ENCODE measurements at regions not wholly inside any gene's neighbourhood (a gene's known extent, or its start where the extent isn't known, plus 50 kb on each side); places are given as distances from the start of the nearest gene placed in this dataset.

DNA sequence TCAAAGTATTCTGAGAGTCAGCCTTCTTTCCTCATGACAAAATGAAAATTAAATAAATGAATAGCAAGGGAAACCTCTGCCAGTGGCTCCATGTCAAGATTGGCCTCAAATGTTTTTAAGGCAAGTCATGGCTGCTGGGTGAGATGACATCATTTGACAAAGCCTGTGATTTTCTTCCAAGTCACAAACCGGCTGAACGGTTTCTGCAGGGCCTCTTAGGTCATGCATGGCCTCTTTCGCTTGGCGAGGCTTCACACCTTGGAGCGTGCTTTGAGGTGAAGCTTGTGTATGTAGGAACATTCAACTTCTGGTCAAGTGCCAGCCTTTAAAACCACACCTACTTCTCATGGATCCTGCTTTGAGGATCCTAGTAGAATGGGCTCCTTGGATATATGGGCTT is 161.0 kb upstream of the ZNF618 start:
- H3K14ac ChIP-seq (ENCODE audit: low read length in 2 of 2): no peak overlapping the region
- no peak overlapping the region for H2BK120ac ChIP-seq (ENCODE audit: low read depth, low read length)
- DNase-seq: peak; percentile 1
- no peak overlapping the region for H3K4me3 ChIP-seq (ENCODE audit: insufficient read depth in 1 of 2, low read depth in 1 of 2, low read length in 2 of 2)
- peaks cover 18% of the 10 kb centered on the region for H3K9me3 ChIP-seq (ENCODE audit: control insufficient read depth, low read length)
- H3K18ac ChIP-seq (ENCODE audit: low read depth in 1 of 2, low read length in 2 of 2): no peak overlapping the region
- H3K36me3 ChIP-seq (ENCODE audit: control insufficient read depth in 1 of 2, insufficient read depth in 2 of 2, low read depth in 1 of 2, low read length in 2 of 2): no peaks in the 10 kb centered on the region
- H3K27ac ChIP-seq (ENCODE audit: low read length, poor library complexity, severe bottlenecking): no peak overlapping the region
- H2AK5ac ChIP-seq (ENCODE audit: low read length, severe bottlenecking): no peak overlapping the region
- H4K8ac ChIP-seq (ENCODE audit: low read length): no peak overlapping the region
- no peak overlapping the region for H2BK5ac ChIP-seq (ENCODE audit: low read depth, low read length, poor library complexity, severe bottlenecking)
- H3K79me1 ChIP-seq (replicated peaks; ENCODE audit: low read length, poor library complexity, severe bottlenecking): no peaks in the 10 kb centered on the region
- peaks cover 40 to 42% of the 10 kb centered on the region in 2 experiments for H3K27me3 ChIP-seq (ENCODE audit: control insufficient read depth in 1 of 2, insufficient read depth in 1 of 2, low read length in 2 of 2)
- H3K4ac ChIP-seq (ENCODE audit: low read depth in 1 of 2, low read length in 2 of 2): no peak overlapping the region
- WGBS: 69% methylated on average over 4 of the region's 5 CpGs
- no peak overlapping the region for H2BK15ac ChIP-seq (ENCODE audit: low read depth, poor library complexity, severe bottlenecking)
- no peak overlapping the region for H3K4me2 ChIP-seq (ENCODE audit: low read length, poor library complexity, severe bottlenecking)
- no peak overlapping the region for H4K91ac ChIP-seq (ENCODE audit: low read length)
- H2BK12ac ChIP-seq (ENCODE audit: low read length in 2 of 2): no peak overlapping the region
- H3K23ac ChIP-seq (ENCODE audit: low read length in 2 of 2): no peak overlapping the region
- H2AFZ ChIP-seq (ENCODE audit: low read depth, low read length): no peak overlapping the region
- H3K4me1 ChIP-seq (ENCODE audit: control insufficient read depth, insufficient read depth, low read depth, low read length): no peaks in the 10 kb centered on the region
- H3K9ac ChIP-seq (ENCODE audit: low read length): no peak overlapping the region

DNA sequence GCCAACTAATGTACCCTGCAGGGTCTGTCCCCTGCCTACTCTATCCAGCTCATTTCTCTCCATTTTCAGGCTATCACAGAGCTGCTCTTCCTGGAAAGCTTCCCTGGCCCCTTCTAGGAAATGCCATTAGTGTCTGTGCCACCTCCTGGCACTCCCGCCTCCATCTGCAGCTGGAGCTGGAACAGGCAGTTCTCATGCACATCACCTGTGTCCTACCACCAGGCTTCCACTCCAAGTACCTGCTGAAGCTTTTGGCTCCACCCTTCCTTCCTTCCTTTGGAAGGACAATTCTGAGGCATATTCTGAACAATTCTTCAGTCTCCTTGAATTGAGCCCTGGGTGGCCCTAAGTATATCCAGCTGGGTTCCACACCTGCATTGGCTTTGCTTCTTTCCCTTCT is 156.2 kb upstream of the ZNF618 start:
- Histone ChIP-seq H3K27me3 (ENCODE audit: control insufficient read depth in 1 of 2, insufficient read depth in 1 of 2, low read length in 2 of 2) (peaks cover 26 to 31% of the 10 kb centered on the region in 2 experiments), H4K8ac (ENCODE audit: low read length) (no peak overlapping the region), H3K4ac (ENCODE audit: low read depth in 1 of 2, low read length in 2 of 2) (no peak overlapping the region), H3K36me3 (ENCODE audit: control insufficient read depth in 1 of 2, insufficient read depth in 2 of 2, low read depth in 1 of 2, low read length in 2 of 2) (no peaks in the 10 kb centered on the region), H2BK120ac (ENCODE audit: low read depth, low read length) (no peak overlapping the region), H3K23ac (ENCODE audit: low read length in 2 of 2) (peak overlapping the region in 1 of 2 experiments; percentile 14), H3K14ac (ENCODE audit: low read length in 2 of 2) (no peak overlapping the region), H3K27ac (ENCODE audit: low read length, poor library complexity, severe bottlenecking) (no peak overlapping the region), H3K9me3 (ENCODE audit: control insufficient read depth, low read length) (peaks cover 31% of the 10 kb centered on the region), H2BK15ac (ENCODE audit: low read depth, poor library complexity, severe bottlenecking) (no peak overlapping the region), H2AFZ (ENCODE audit: low read depth, low read length) (no peak overlapping the region), H3K9ac (ENCODE audit: low read length) (no peak overlapping the region), H3K4me1 (ENCODE audit: control insufficient read depth, insufficient read depth, low read depth, low read length) (no peaks in the 10 kb centered on the region), H2BK5ac (ENCODE audit: low read depth, low read length, poor library complexity, severe bottlenecking) (no peak overlapping the region), H2AK5ac (ENCODE audit: low read length, severe bottlenecking) (no peak overlapping the region), H2BK12ac (ENCODE audit: low read length in 2 of 2) (no peak overlapping the region), H3K79me1 (replicated peaks; ENCODE audit: low read length, poor library complexity, severe bottlenecking) (no peaks in the 10 kb centered on the region), H4K91ac (ENCODE audit: low read length) (no peak overlapping the region), H3K18ac (ENCODE audit: low read depth in 1 of 2, low read length in 2 of 2) (no peak overlapping the region), H3K4me2 (ENCODE audit: low read length, poor library complexity, severe bottlenecking) (no peak overlapping the region), H3K4me3 (ENCODE audit: insufficient read depth in 1 of 2, low read depth in 1 of 2, low read length in 2 of 2) (no peak overlapping the region)
- no peak for DNase-seq
- WGBS: 74% methylated on average over 1 of the region's 1 CpG

DNA sequence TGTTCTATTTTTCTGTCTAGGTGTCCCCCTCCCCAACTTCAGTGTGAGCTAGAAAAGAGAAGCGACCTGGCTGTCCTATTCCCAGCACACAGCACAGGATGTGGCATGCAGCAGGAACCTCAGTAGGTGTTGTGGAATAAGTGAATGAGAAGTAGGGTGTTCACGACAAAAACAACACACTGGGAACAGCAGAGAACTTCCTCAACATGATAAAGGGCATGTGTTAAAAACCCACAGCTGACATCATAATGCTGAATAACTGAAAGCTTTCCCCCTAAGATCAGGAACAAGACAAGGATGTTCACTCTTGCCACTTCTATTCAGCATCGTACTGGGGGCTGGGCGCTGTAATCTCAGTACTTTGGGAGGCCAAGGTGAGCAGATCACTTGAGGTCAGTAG is 155.6 kb upstream of the ZNF618 start:
- H3K14ac ChIP-seq (ENCODE audit: low read length in 2 of 2): no peak overlapping the region
- no peak overlapping the region for H3K27ac ChIP-seq (ENCODE audit: low read length, poor library complexity, severe bottlenecking)
- no peak overlapping the region for H2AK5ac ChIP-seq (ENCODE audit: low read length, severe bottlenecking)
- no peak overlapping the region for H2BK15ac ChIP-seq (ENCODE audit: low read depth, poor library complexity, severe bottlenecking)
- no peak overlapping the region for H4K91ac ChIP-seq (ENCODE audit: low read length)
- H3K4me3 ChIP-seq (ENCODE audit: insufficient read depth in 1 of 2, low read depth in 1 of 2, low read length in 2 of 2): no peak overlapping the region
- H4K8ac ChIP-seq (ENCODE audit: low read length): no peak overlapping the region
- no peak for DNase-seq
- H3K4ac ChIP-seq (ENCODE audit: low read depth in 1 of 2, low read length in 2 of 2): no peak overlapping the region
- H3K9me3 ChIP-seq (ENCODE audit: control insufficient read depth, low read length): peaks cover 31% of the 10 kb centered on the region
- H3K79me1 ChIP-seq (replicated peaks; ENCODE audit: low read length, poor library complexity, severe bottlenecking): no peaks in the 10 kb centered on the region
- H2BK5ac ChIP-seq (ENCODE audit: low read depth, low read length, poor library complexity, severe bottlenecking): no peak overlapping the region
- no peak overlapping the region for H2BK12ac ChIP-seq (ENCODE audit: low read length in 2 of 2)
- no peak overlapping the region for H3K4me2 ChIP-seq (ENCODE audit: low read length, poor library complexity, severe bottlenecking)
- no peaks in the 10 kb centered on the region for H3K4me1 ChIP-seq (ENCODE audit: control insufficient read depth, insufficient read depth, low read depth, low read length)
- H3K18ac ChIP-seq (ENCODE audit: low read depth in 1 of 2, low read length in 2 of 2): no peak overlapping the region
- H3K36me3 ChIP-seq (ENCODE audit: control insufficient read depth in 1 of 2, insufficient read depth in 2 of 2, low read depth in 1 of 2, low read length in 2 of 2): no peaks in the 10 kb centered on the region
- no peak overlapping the region for H2BK120ac ChIP-seq (ENCODE audit: low read depth, low read length)
- H3K23ac ChIP-seq (ENCODE audit: low read length in 2 of 2): no peak overlapping the region
- peaks cover 26 to 31% of the 10 kb centered on the region in 2 experiments for H3K27me3 ChIP-seq (ENCODE audit: control insufficient read depth in 1 of 2, insufficient read depth in 1 of 2, low read length in 2 of 2)
- no peak overlapping the region for H3K9ac ChIP-seq (ENCODE audit: low read length)
- no peak overlapping the region for H2AFZ ChIP-seq (ENCODE audit: low read depth, low read length)
- 67% methylated on average over 3 of the region's 4 CpGs for WGBS

DNA sequence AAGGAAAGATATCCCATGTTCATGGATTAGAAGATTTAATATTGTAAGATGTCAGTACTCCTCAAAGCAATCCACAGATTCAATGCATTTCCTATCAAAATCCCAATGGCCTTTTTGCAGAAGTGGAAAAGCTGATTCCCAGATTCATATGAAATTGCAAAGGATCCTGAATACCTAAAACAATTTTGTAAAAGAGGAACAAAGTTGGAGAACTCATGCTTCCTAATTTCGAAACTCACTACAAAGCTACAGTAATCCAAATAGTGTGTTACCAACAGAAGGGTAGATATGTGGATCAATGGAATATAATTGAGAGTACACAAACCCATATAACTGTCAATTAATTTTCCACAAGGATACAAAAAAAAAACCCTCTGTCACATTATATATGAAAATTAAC is 154.3 kb upstream of the ZNF618 start:
- no peak overlapping the region for H2BK15ac ChIP-seq (ENCODE audit: low read depth, poor library complexity, severe bottlenecking)
- no peak overlapping the region for H2AFZ ChIP-seq (ENCODE audit: low read depth, low read length)
- no peak overlapping the region for H3K18ac ChIP-seq (ENCODE audit: low read depth in 1 of 2, low read length in 2 of 2)
- no peak overlapping the region for H2BK5ac ChIP-seq (ENCODE audit: low read depth, low read length, poor library complexity, severe bottlenecking)
- no peak overlapping the region for H2BK120ac ChIP-seq (ENCODE audit: low read depth, low read length)
- H3K79me1 ChIP-seq (replicated peaks; ENCODE audit: low read length, poor library complexity, severe bottlenecking): no peaks in the 10 kb centered on the region
- DNase-seq: no peak
- no peak overlapping the region for H3K14ac ChIP-seq (ENCODE audit: low read length in 2 of 2)
- H2AK5ac ChIP-seq (ENCODE audit: low read length, severe bottlenecking): no peak overlapping the region
- peaks cover 31 to 33% of the 10 kb centered on the region in 2 experiments for H3K27me3 ChIP-seq (ENCODE audit: control insufficient read depth in 1 of 2, insufficient read depth in 1 of 2, low read length in 2 of 2)
- H4K91ac ChIP-seq (ENCODE audit: low read length): no peak overlapping the region
- H3K27ac ChIP-seq (ENCODE audit: low read length, poor library complexity, severe bottlenecking): no peak overlapping the region
- no peak overlapping the region for H4K8ac ChIP-seq (ENCODE audit: low read length)
- WGBS: no CpG with 5 or more reads among the region's 1 CpG
- no peaks in the 10 kb centered on the region for H3K4me1 ChIP-seq (ENCODE audit: control insufficient read depth, insufficient read depth, low read depth, low read length)
- no peak overlapping the region for H3K4ac ChIP-seq (ENCODE audit: low read depth in 1 of 2, low read length in 2 of 2)
- no peak overlapping the region for H2BK12ac ChIP-seq (ENCODE audit: low read length in 2 of 2)
- no peak overlapping the region for H3K4me2 ChIP-seq (ENCODE audit: low read length, poor library complexity, severe bottlenecking)
- H3K23ac ChIP-seq (ENCODE audit: low read length in 2 of 2): no peak overlapping the region
- peaks cover 19% of the 10 kb centered on the region for H3K9me3 ChIP-seq (ENCODE audit: control insufficient read depth, low read length)
- no peaks in the 10 kb centered on the region for H3K36me3 ChIP-seq (ENCODE audit: control insufficient read depth in 1 of 2, insufficient read depth in 2 of 2, low read depth in 1 of 2, low read length in 2 of 2)
- no peak overlapping the region for H3K4me3 ChIP-seq (ENCODE audit: insufficient read depth in 1 of 2, low read depth in 1 of 2, low read length in 2 of 2)
- no peak overlapping the region for H3K9ac ChIP-seq (ENCODE audit: low read length)

All from mesenchymal stem cell (in vitro differentiated cells and primary cell).